ENCODE measurements at regions not wholly inside any gene's neighbourhood (a gene's known extent, or its start where the extent isn't known, plus 50 kb on each side); places are given as distances from the start of the nearest gene placed in this dataset.

GRCh38 chr9:87069690-87070089, 122.4 kb upstream of the GAS1 start (continued):
- TF ChIP-seq ZNF114 (CRISPR knock-in tag; IDR thresholded peaks at IDR 0.05), result no peak
- no peak for TF ChIP-seq CTCF (conservative IDR thresholded peaks at IDR 0.05; ENCODE audit: low read depth in 2 of 2)

- Histone ChIP-seq H3K9me2 (ENCODE audit: insufficient read depth) (peaks cover 13% of the 10 kb centered on the region), H4K20me1 (replicated peaks; ENCODE audit: insufficient read depth) (no peaks in the 10 kb centered on the region), H3K4me2 (no peak overlapping the region), H3K36me3 (ENCODE audit: insufficient read depth) (no peaks in the 10 kb centered on the region), H3K4me1 (ENCODE audit: insufficient read depth) (no peaks in the 10 kb centered on the region), H2AFZ (no peak overlapping the region), H3K79me2 (replicated peaks; ENCODE audit: insufficient read depth) (no peaks in the 10 kb centered on the region), H3K27me3 (ENCODE audit: insufficient read depth) (no peaks in the 10 kb centered on the region), H3K27ac (ENCODE audit: low read depth) (no peak overlapping the region), H3K4me3 (no peak overlapping the region), H3F3A (replicated peaks; ENCODE audit: low read depth) (no peaks in the 10 kb centered on the region)
- Mint-ChIP-seq H3K36me3 (ENCODE audit: low read depth) (no peaks in the 10 kb centered on the region), H3K9me3 (no peaks in the 10 kb centered on the region), H3K4me1 (no peaks in the 10 kb centered on the region), H3K4me3 (no peak overlapping the region), H3K27ac (no peak overlapping the region), H3K27me3 (ENCODE audit: insufficient read depth, low read depth, poor library complexity) (peaks cover under 1% of the 10 kb centered on the region)
- ATAC-seq (no peak), DNase-seq (ENCODE audit: low spot score) (no peak)
- no peak for TF ChIP-seq ZNF114 (CRISPR knock-in tag; IDR thresholded peaks at IDR 0.05)
- no peak for TF ChIP-seq ETS1 (IDR thresholded peaks at IDR 0.05)
- TF ChIP-seq EZH2 (IDR thresholded peaks at IDR 0.05; ENCODE audit: low read depth, unreplicated experiment), result no peak
- no peak for TF ChIP-seq STAT1 (IDR thresholded peaks at IDR 0.05; ENCODE audit: unreplicated experiment)
- TF ChIP-seq ZNF331 (CRISPR knock-in tag; IDR thresholded peaks at IDR 0.05; ENCODE audit: low read depth), result no peak
- no peak for TF ChIP-seq REST (IDR thresholded peaks at IDR 0.05; ENCODE audit: unreplicated experiment)
- no peak for TF ChIP-seq POLR2AphosphoS5 (IDR thresholded peaks at IDR 0.05; ENCODE audit: low read depth)
- TF ChIP-seq CTCF (conservative IDR thresholded peaks at IDR 0.05; ENCODE audit: low read depth in 2 of 2), result no peak
- no peak for TF ChIP-seq CREB1 (CRISPR knock-in tag; IDR thresholded peaks at IDR 0.05; ENCODE audit: low read depth)
- TF ChIP-seq JUNB (IDR thresholded peaks at IDR 0.05; ENCODE audit: unreplicated experiment), result no peak
- TF ChIP-seq NANOG (IDR thresholded peaks at IDR 0.05; ENCODE audit: borderline replicate concordance), result no peak
- no peak for TF ChIP-seq EZH2phosphoT487 (IDR thresholded peaks at IDR 0.05; ENCODE audit: unreplicated experiment)
These were observed 123.0 kb upstream of the GAS1 start for GRCh38 chr9:87070336-87070735.
